Astrocyte of the cerebellum (primary cell): ENCODE measurements at regions not wholly inside any gene's neighbourhood (a gene's known extent, or its start where the extent isn't known, plus 50 kb on each side); places are given as distances from the start of the nearest gene placed in this dataset.

Source experiments
- DNase-seq: peaks from one replicate; pipeline ENCODE4 v3.0.0-alpha.2; 2011; ENCODE audit warnings: low read depth
- H3K4me3 ChIP-seq: 2 replicates; pipeline ENCODE4 v1.5.1; 2011; ENCODE audit warnings: mild to moderate bottlenecking, low read depth, low read length, moderate library complexity
- in situ Hi-C: cut with HindIII; loops from 2 replicates; pipeline ENCODE4 v1.10.0; 2017; ENCODE audit warnings: low sequenced_read_pairs
- TF ChIP-seq, protein P1 (sequence below): IDR thresholded peaks from 2 replicates; pipeline ENCODE4 v1.5.1; 2012; ENCODE audit warnings: low read length, low read depth, moderate library complexity, mild to moderate bottlenecking; ENCODE audit errors: missing control alignments

DNA sequence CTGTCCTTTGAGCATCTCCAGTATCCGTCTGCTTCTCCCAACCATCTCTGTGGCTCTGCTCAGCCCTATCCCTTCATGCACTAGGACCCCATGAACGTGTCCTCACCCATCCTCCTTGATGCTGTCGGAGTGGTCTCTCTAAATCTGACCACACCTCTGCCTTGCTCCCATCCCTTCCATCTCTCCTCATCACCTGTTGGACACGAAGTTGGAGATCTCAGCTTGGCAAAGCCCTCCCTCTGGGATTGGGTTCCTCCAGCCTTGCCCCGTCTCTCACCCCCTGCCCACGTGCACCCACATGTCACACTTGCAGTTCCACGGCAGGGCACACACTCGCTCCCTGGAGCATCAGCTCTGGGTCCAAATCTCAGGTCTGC is 135.7 kb downstream of the ACTL8 start:
- TF ChIP-seq, protein P1, sequence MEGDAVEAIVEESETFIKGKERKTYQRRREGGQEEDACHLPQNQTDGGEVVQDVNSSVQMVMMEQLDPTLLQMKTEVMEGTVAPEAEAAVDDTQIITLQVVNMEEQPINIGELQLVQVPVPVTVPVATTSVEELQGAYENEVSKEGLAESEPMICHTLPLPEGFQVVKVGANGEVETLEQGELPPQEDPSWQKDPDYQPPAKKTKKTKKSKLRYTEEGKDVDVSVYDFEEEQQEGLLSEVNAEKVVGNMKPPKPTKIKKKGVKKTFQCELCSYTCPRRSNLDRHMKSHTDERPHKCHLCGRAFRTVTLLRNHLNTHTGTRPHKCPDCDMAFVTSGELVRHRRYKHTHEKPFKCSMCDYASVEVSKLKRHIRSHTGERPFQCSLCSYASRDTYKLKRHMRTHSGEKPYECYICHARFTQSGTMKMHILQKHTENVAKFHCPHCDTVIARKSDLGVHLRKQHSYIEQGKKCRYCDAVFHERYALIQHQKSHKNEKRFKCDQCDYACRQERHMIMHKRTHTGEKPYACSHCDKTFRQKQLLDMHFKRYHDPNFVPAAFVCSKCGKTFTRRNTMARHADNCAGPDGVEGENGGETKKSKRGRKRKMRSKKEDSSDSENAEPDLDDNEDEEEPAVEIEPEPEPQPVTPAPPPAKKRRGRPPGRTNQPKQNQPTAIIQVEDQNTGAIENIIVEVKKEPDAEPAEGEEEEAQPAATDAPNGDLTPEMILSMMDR = no peak
- in situ Hi-C loops = no loop called here

DNA sequence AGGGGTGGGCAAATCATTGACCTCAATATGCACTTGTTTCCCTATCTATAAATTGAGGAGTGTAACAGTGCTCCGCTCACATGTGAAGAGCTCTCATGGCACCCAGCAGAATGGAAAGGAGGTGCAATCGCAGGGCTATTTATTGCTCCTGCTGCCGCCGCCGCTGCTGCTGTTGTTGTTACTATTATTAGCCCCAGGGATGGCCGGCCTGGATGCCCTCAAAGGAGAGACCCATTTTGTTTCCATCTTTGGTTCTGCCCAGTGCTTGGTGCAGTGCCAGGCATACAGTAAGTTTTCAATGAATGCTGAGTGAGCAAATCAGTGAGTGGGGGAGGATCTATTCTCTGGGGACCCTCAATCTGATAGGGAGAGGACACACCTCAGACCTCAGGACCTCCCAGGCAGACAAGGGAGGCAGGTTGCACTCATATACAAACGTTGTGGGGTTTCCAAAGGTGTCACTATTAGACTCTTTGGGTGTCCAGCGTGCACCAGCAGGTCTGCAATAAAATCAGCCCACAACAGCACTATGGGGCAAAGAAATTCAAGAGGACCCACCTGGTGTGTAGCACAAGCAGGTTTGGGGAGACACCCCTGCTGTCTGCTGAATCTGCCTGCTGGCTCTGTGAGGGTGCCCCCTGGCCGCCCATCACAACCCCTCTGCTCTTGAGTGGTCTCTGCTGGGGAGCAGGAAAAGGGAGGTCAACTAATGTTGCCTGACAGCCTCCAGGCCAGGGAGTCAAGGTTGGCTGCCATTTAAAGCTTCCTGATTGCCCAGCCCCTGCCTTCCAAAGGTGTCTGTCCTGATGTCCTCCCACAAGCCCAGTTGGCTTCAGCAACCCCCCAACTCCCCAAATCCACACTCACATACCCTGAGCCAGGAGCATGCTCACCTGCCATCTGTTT is 136.3 kb downstream of the ACTL8 start:
- in situ Hi-C loops = no loop called here
- TF ChIP-seq, protein P1 = no peak
- no peak overlapping the region for H3K4me3 ChIP-seq
- DNase-seq = no peak

More for the DNA sequence above, 135.7 kb downstream of the ACTL8 start:
- DNase-seq = no peak
- no peak overlapping the region for H3K4me3 ChIP-seq

DNA sequence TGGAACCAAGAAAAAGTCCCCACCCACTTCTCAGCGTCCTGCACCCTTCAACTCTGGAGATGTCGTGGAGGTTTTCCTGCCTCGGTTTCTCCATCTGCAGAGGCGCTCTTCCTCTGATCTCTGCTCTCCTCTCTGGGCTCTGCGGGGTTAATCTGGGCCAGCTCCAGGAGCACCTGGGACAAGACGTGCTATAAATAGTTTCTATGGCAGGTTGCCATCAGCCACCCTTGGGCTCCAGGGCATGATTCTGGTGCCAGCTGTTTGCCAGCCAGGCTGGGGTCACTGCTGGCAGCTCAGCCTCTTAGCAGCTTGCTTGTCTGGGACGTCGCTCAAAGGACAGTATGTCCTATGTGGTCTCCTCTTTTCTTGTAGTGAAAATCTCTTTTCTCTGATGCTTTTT is 137.1 kb downstream of the ACTL8 start:
- H3K4me3 ChIP-seq = no peak overlapping the region
- in situ Hi-C loops = no loop called here
- TF ChIP-seq, protein P1 = no peak
- no peak for DNase-seq

DNA sequence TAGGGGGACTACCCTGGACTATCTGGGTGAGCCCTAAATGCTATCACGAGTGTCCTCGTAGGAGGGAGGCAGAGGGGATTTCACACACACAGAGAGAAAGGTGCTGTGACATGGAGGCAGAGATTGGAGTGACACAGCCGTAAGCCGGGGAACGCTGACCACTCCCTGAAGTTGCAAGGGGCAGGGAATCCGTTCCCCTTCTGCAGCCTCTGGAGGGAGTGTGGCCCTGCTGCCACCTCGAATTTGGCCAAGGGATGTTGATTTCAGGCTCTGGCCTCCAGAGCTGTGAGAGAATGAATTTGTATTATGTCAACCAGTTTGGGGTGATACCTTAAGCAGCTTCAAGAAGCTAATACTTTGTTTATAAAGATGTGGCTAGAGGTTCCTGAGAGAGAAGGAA is 137.7 kb downstream of the ACTL8 start:
- H3K4me3 ChIP-seq = no peak overlapping the region
- in situ Hi-C loops = no loop called here
- DNase-seq = no peak
- TF ChIP-seq, protein P1 = no peak

DNA sequence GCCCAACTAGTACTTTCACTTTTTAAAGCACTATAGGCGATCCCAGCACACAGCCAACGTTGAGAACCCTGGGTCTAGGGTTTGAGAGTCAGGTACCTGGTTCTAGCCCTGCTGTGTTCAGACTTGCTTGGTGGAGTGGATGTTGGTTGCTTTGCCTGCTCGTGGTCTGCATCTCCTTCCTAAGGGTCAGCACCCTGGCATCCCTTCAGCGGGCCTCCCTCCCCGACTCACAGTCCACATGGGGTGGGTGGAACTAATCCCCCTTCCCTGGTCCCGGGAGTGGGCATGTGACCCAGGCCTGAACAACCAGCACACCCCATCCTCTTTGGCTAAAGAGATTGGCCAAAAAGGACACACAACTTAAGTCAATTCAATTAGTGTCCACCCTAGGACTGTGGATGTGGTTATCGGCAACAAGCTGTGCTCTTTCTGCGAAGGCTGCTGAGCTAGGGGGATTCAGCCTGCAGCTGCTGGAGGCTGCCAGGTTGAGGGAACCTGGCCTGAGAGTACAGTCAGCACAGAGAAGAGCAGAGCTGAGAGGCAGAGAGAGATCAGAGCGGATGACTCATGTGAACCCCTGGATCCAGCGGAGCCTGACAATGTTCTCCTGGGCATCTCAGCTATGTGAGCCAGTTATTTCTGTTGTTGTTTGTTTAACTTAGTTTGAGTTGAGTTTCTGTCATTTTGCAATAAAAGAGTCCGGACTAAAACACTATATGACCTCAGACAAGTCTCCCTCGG is 138.9 kb downstream of the ACTL8 start:
- no peak overlapping the region for H3K4me3 ChIP-seq
- no peak for DNase-seq
- in situ Hi-C loops = no loop called here
- TF ChIP-seq, protein P1 = no peak

DNA sequence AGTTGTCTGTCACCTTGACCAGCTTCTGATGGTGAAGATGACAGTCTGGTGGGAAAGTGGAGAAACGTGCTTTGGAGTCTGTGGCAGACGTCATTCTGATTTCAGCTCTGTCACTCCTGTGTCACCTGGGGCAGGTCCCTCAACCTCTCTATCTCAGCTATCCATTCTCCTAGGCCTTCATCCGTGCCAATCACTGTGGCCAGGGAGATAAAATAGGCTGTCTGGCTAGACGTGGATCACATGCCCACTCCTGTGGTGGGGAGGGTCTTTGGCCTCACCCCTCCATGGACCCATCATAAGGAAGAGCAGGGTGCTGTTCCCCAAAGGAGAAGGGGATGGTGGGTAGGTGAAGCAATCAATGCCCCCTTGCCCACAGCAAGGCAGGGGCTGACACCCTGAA is 140.3 kb downstream of the ACTL8 start:
- TF ChIP-seq, protein P1 = no peak
- in situ Hi-C loops = no loop called here
- H3K4me3 ChIP-seq = no peak overlapping the region
- no peak for DNase-seq
